OCI-M1 (cell line): ENCODE measurements at regions not wholly inside any gene's neighbourhood (a gene's known extent, or its start where the extent isn't known, plus 50 kb on each side); places are given as distances from the start of the nearest gene placed in this dataset.
A peak's percentile ranks its signal among the peaks of the same experiment; 100 is the strongest.

Experiments used
- DNase-seq: peaks from one replicate; lab custom pipeline; 2025; lab: John Stamatoyannopoulos, UW

- no peak for DNase-seq
These were observed 1141.5 kb upstream of the CDH6 start for GRCh38 chr5:30051976-30052375.

DNA sequence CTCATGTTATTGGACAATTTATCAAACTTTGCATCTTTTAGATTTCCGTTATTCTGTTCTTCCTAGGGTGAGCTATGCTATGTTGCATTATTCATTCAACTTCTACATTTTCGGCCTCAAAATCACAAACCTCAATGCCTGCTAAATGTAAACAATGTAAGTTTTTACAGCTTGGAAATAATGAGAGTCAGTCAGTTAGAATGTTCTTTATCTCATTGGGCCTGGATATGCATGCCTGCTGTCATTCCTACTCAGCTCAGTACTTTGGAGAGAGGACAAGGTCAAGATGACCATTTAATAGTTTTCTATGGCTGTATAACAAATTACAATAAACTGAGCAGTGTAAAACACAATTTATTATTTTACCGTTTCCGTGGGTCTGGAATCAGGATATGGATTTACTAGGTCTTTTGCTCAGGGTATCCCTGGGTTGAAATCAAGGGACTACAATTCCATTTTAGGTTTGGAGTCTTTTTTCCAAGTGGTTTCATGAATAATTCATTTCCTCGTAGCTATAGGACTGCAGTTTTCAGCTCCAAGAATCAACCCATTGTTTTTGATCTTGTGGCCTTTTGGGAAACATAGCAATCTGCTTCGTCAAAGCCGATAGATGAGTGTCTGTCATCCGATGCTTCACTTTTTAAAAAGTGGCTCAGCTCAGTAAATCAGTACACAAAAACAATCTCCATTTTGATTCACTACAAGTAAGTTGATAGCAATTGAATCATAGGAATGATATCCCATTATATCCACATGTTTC, 1143.2 kb upstream of the CDH6 start:
- no peak for DNase-seq

GRCh38 chr5:30042677-30043076, 1150.8 kb upstream of the CDH6 start:
- no peak for DNase-seq

DNA sequence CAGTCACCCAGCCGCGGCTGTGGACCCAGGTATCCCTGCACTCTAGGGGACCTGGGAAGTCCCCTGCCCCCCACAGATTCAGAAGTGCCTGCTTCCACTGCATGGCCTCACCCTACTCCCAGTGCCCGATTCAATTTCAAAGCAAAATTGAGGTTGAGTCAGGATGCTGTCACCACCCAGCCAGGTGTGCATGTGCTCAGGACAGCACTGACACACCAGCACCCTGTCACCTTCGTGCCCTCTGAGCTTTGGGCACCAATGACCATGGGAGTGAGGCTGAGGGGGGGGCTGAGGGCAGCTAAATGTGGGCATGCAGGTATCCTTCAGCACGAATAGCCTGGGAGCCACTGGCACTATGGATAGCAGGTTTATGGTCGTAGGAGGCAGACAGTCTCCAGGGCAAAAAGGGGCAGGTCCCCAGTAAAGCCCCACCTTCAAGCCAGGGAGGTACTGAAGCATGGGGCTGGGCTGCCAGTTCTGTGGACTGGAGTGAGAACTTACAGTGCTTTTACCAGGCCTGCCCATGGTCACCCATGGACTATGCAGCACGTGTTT, 1151.6 kb upstream of the CDH6 start:
- no peak for DNase-seq

- DNase-seq = no peak
These were observed 1152.2 kb upstream of the CDH6 start for GRCh38 chr5:30041291-30041690.

GRCh38 chr5:30040488-30041118, 1152.9 kb upstream of the CDH6 start:
- peak; percentile 89 for DNase-seq

DNA sequence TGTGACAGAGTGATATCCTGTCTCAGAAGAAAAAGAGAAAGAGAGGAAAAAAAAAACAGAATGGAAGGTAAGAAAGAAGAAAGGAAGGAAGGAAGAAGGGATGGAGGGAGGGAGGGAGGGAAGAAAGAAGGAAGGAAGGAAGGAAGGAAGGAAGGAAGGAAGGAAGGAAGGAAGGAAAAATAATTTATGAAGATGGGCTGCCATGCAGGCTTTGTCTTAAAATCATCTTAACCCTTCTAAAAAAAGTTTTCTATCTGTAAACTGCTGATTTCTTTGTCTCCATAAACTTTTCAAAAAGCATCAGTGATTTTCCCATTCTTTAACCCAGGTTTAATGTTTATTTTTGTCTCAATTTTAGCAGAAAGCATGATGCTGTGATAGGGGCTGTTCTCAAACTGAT, 1154.1 kb upstream of the CDH6 start:
- no peak for DNase-seq

DNA sequence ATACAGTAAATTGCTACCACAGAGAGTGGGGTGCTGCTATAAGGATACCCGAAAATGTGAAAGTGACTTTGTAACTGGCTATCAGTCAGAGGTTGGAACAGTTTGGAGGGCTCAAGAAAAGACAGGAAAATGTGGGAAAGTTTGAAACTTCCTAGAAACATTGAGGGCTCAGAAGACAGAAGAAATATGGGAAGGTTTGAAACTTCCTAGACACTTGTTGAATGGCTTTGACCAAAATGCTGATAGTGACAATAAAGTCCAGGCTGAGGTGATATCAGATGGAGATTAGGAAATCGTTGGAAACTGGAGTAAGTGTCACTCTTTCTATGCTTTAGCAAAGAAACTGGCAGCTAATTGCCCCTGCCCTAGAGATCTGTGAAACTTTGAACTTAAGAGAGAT, 1158.6 kb upstream of the CDH6 start:
- DNase-seq = peak; percentile 17

DNA sequence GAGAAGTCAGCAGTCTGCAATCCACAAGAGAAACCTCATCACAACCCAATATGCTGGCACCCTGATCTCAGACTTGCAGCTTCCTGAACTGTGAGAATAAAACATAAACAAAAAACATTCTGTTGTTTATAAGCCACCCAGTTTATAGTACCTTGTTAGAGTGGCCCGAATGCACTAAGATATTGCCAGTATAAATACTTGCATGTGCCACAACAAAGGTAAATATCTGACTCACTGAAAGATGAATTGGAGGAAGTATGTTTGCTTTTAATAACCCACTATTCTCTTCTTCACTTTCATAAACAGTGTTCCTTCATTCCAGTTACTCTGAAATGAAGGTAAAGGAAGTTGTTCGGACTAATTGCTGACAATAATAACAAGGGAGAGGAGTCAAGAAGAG, 1163.4 kb upstream of the CDH6 start:
- DNase-seq = no peak

GRCh38 chr5:30001826-30002225, 1191.7 kb upstream of the CDH6 start:
- peak; percentile 25 for DNase-seq

- no peak for DNase-seq
These were observed 1193.3 kb upstream of the CDH6 start for GRCh38 chr5:30000231-30000630.

- DNase-seq = peak; percentile 24
These were observed 1198.3 kb upstream of the CDH6 start for GRCh38 chr5:29995154-29995553.

DNA sequence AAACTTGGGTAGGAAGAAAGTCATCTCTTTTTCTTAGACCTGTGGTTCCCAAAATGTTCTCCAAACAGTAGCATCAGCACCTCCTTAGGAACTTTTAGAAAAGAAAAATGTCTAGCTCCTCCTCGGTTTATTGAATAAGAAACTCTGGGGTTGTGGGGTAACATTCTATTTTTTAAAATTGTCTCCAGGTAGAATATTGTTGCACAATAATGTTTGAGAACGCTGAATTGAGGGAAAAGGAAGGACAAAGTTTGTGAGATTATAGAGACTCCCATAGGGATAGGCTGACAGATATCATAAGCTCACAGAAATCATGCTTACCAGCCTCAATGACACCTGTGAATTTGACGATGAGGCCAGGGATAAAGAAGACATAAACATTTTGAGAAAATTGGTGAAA, 1199.0 kb upstream of the CDH6 start:
- no peak for DNase-seq

- DNase-seq = peak; percentile 89
These were observed 1200.2 kb upstream of the CDH6 start for GRCh38 chr5:29993286-29993685.

- no peak for DNase-seq
These were observed 1201.2 kb upstream of the CDH6 start for GRCh38 chr5:29992248-29992647.

- no peak for DNase-seq
These were observed 1202.8 kb upstream of the CDH6 start for GRCh38 chr5:29990681-29991080.

DNA sequence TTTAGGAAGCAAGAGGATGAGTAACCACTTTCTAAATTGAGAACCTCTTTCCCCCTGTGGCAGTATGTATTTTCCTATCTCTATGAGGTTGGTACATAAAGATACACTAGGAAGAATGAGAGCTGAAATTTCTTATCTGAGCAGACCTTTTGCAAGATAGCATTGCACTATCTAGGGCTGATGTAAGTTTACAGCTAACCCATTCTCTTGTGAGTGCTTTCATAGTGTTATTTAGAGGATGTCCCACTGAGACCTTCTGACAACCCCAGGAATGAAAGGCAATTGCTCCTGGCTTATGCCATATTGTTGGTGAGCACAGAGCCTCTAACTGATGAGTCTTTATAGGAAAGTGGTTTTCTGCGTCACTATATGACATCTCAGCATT, 1209.3 kb upstream of the CDH6 start:
- DNase-seq = peak; percentile 90

GRCh38 chr5:29983528-29984155, 1209.8 kb upstream of the CDH6 start:
- DNase-seq = peak; percentile 66

DNA sequence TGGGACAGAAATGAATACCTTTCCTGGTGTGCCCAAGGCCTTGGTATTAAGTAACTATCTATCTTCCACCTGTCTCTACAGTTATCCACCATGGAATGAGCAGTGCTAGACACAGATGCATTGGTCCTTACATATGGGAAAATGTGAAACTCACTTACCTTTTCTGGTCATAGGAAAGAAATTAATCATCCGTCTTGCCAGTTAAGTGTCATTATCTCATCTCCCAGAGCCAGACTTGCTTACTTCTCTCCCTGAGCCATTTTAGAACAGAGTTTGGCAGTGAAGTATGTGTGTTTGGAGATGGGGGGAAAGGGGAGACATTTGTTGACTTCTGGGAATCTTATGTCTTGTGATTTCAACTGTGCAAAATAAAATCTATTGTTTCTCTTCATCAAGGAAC, 1211.0 kb upstream of the CDH6 start:
- DNase-seq = peak; percentile 41

- peak; percentile 24 for DNase-seq
These were observed 1220.9 kb upstream of the CDH6 start for GRCh38 chr5:29972597-29972996.

- peak; percentile 27 for DNase-seq
These were observed 1229.5 kb upstream of the CDH6 start for GRCh38 chr5:29963956-29964355.

DNA sequence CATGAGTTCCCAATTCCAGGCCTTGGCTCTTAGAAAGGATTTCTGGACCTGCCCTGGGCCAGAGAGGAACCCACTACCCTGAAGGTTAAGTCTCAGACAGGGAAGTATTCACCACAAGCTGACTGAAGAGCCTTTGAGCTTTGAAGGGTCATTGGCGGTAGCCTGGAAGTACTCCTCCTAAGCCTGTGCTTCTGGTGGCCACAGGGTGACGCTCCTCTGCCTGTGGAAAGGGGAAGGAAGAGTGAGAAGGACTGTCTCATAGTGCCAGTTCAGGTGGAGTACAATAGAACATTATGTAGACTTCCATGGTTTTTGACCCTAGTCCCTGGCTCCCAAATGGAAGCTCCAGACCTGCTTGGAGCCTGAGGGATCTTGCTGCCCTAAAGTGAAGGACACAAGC, 1233.2 kb upstream of the CDH6 start:
- DNase-seq = peak; percentile 9
